ENCODE measurements at regions not wholly inside any gene's neighbourhood (a gene's known extent, or its start where the extent isn't known, plus 50 kb on each side); places are given as distances from the start of the nearest gene placed in this dataset.
"Not testable (repeated sequence)": the region's sequence is repeated elsewhere in the genome, so short reads cannot be mapped to it uniquely, and the experiment has no call there.

- intact Hi-C loops (cut with DNase I): no loop called here
- DNase-seq: peak in 2 of 10 donors; percentile 7 to 41
Observed at GRCh38 chr15:77830051-77830468, 197.3 kb upstream of the LINGO1 start.

DNA sequence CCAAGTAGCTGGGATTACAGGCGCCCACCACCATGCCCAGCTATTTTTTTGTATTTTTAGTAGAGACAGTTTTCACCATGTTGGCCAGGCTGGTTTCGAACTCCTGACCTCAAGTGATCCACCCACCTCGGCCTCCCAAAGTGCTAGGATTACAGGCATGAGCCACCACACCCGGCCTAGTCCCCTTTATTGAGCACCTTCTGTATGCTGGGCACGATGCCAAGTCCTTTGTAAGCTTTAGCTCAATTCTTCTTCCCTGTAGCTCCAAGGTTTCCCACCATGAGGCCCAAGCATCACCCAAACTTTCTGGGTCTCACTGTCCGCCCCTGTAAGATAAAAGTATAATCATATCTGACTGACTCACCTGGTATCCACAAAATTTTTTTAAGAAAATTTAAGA is 196.6 kb upstream of the LINGO1 start:
- peak in 1 of 10 donors; percentile 22 for DNase-seq
- intact Hi-C loops (cut with DNase I): not testable (repeated sequence)

GRCh38 chr15:77827860-77828259 is 195.1 kb upstream of the LINGO1 start:
- intact Hi-C loops (cut with DNase I): no loop called here
- peak in 3 of 10 donors; percentile 8 to 23 (median 18) for DNase-seq

GRCh38 chr15:77826006-77826695 is 193.4 kb upstream of the LINGO1 start:
- intact Hi-C loops (cut with DNase I): no loop called here
- peak in 3 of 10 donors; percentile 57 to 66 (median 62) for DNase-seq

GRCh38 chr15:77825546-77825945 is 192.8 kb upstream of the LINGO1 start:
- intact Hi-C loops (cut with DNase I): no loop called here
- peak in 3 of 10 donors; percentile 51 to 78 (median 76) for DNase-seq

DNA sequence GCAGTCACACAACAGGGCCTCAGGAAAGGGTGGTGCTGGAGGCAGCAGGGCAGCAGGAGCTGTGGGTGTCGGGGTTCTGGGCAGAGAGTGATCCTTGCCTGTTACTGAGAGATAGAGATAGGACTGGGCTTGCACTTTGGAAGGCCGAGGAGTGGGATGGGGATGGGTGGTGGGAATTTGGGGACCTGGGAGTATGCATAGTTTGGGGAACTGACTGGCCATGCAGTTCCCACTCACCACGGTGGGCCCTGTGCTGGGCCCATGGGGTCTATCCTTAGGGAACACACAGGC is 192.5 kb upstream of the LINGO1 start:
- intact Hi-C loops (cut with DNase I): no loop called here
- DNase-seq: no peak

GRCh38 chr15:77824361-77825251 is 191.9 kb upstream of the LINGO1 start:
- DNase-seq: peak in 3 of 10 donors; percentile 30 to 62 (median 42)
- intact Hi-C loops (cut with DNase I): loop anchor here (5.0 kb wide), 1 partner anchor 167 kb away; no protein-coding TSS in a partner anchor

DNA sequence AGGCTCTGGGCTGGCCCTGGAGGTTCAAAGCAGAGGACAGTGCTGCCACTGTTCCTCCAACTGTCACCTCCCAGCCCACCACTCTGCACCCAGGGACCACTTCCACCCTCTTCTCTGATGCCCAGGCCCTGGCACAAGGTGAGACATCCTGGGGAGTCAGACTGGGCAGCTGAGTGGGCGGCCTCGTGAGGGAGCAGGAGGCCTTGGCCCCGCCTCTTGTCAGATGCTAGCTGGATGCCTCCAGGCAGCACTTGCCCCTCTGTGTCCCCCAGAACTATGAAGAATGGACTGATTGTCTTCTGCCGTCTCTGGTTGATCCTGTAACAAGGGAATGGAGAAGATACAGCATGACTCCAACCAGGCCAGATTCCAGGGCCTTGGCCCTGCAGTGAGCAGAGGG is 191.0 kb upstream of the LINGO1 start:
- intact Hi-C loops (cut with DNase I): loop anchor here (5.0 kb wide), 1 partner anchor 166 kb away; no protein-coding TSS in a partner anchor
- DNase-seq: peak in 2 of 10 donors; percentile 32 to 72

DNA sequence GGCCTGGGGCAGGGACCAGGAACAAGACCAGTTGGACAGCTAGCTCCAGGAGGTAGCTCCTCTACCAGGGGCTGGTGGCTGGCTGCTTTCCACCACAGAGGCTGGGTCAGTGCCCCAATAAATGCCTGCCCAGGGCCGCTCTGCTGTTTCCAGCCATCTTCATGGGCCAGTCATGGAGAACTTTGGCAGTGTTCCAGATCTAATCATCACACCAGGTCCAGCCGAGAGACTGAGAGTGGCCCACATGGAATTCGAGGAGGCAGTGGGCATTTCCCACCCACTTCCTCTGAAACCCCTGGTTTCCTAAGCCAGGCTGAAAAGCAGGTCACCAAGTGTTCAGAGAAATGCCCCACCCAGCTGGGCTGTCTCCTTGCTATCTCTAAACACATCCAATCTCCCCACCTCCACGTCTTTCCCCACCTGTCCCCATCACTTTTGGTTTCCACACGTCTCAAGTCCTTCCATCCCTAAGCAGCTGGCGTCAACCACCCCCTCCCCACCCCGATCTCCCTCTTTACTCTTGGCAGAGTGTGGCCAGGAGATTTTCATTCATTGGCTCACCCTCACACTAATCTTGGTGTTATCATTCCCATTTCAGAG is 190.0 kb upstream of the LINGO1 start:
- DNase-seq: peak in 3 of 10 donors; percentile 8 to 57 (median 29)
- intact Hi-C loops (cut with DNase I): loop anchor here (5.0 kb wide), 1 partner anchor 165 kb away; no protein-coding TSS in a partner anchor

DNA sequence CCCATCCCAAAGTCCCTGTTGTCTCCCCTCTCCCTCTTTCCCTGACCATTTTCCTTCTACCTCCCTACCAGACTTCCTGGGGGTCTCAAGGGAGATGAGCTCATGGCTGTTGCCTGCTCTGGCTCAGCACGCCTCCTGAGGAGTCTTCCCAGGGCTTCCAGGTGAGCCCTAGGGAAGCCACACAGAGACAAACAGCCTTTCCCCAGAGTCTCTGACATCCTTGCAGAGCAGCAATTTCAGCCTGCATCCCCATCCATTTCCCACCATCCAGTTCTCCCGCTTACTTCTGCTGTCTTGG is 189.2 kb upstream of the LINGO1 start:
- intact Hi-C loops (cut with DNase I): loop anchor here (1.0 to 5.0 kb wide), 2 partner anchors 165 to 189 kb away; no protein-coding TSS in a partner anchor
- no peak for DNase-seq

- intact Hi-C loops (cut with DNase I): loop anchor here (1.0 to 5.0 kb wide), 2 partner anchors 164 to 188 kb away; no protein-coding TSS in a partner anchor
- DNase-seq: peak; percentile 66 to 97 (median 83)
Observed at GRCh38 chr15:77821188-77821958, 188.7 kb upstream of the LINGO1 start.

GRCh38 chr15:77819851-77820728 is 187.4 kb upstream of the LINGO1 start:
- peak in 5 of 10 donors; percentile 32 to 91 (median 47) for DNase-seq
- intact Hi-C loops (cut with DNase I): loop anchor here (5.0 kb wide), 1 partner anchor 163 kb away; no protein-coding TSS in a partner anchor

GRCh38 chr15:77819048-77819850 is 186.5 kb upstream of the LINGO1 start:
- intact Hi-C loops (cut with DNase I): no loop called here
- DNase-seq: peak in 9 of 10 donors; percentile 24 to 93 (median 69)

DNA sequence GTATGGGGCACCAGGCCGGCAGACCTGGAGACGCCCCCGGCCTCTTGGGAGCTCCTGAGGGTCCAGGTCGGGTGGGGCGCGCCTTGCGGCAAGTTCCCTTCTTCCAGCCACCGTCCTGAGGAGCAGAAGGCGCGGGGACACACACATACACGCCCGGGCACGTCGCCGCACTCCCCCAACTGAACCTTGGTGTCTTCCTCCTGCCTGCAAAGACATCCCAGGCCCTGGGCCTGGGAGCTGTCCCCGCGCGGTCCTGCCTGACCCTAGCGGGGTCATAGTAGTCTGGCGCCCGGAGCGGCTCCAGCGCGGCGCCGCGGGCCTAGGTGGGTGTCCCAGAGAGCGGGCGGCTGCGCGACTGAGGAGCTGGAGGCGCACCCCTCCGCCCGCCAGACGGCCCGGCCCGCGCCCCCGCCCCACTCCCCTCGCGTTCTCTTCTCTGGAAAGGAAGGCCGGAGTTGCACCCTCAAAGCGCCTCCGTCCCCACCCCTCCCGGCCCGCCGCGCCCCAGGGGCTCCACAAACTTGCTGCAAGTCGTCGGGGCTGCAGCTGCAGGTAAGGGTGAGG is 185.9 kb upstream of the LINGO1 start:
- no peak for DNase-seq
- intact Hi-C loops (cut with DNase I): no loop called here

- intact Hi-C loops (cut with DNase I): no loop called here
- no peak for DNase-seq
Observed at GRCh38 chr15:77817434-77817833, 184.7 kb upstream of the LINGO1 start.

DNA sequence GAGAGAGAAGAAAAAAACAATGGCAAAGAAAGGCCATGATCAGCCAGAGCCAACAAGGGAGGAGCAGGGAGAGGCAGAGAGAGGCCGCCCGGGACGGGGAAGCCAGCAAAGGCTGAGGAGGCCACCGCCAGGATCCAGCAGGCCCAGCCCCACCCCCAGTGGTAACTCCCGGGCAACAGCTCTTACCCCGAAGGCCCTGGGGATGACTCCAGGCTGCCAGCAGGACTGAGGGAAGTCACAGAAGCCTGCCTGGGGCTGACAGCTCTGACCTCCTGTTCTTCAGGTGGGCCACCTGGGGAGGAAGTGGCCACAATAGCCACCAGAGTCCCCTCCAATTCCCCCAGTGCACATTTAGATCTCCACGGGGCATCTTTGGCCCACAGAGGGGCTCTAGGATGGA is 184.3 kb upstream of the LINGO1 start:
- DNase-seq: no peak
- intact Hi-C loops (cut with DNase I): no loop called here

DNA sequence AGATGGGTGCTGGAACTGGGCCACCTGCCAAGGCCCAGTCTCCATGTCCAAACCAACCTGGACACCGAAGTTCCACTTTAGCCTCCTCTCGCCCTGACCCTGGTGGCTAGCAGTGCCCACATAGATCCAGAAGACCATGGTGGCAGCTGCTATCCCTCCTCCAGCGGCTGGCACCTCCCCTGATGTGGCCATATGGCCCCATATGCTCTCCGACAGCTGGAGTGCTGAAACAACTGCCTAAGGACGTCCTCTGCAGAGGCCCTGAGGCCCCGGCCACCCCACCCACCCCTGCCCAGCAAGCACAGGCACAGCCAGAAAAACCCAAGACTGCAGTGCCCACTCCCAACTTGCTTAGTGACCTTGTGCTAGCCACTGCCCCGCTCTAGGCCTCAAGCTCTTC is 182.3 kb upstream of the LINGO1 start:
- intact Hi-C loops (cut with DNase I): no loop called here
- DNase-seq: no peak

DNA sequence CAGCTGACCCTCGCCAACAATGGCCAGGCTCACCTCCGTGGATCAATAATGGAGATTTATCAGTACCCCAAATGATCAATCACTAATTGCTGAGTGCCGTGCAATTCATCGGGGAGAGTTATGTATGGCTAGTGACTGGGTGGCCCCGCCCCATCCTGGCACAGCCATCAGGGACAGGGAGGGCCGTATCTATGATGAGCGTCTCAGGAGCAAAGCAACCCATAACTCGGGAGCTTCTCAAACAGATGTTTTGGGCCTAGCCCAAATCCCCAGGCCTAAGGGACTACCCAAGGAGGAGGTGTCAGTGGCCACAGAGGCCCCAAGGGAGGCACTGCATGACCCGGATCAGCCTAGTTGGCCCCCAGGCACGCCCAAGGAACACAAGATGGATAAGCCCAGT is 180.0 kb upstream of the LINGO1 start:
- intact Hi-C loops (cut with DNase I): no loop called here
- DNase-seq: no peak
